Astrocyte of the spinal cord (primary cell): ENCODE measurements at regions not wholly inside any gene's neighbourhood (a gene's known extent, or its start where the extent isn't known, plus 50 kb on each side); places are given as distances from the start of the nearest gene placed in this dataset.

ENCODE experiments used
- DNase-seq: peaks from one replicate; pipeline ENCODE4 v3.0.0; 2011; ENCODE audit warnings: low read depth, low spot score
- H3K4me3 ChIP-seq: 2 replicates; pipeline ENCODE4 v1.5.1; 2011; ENCODE audit warnings: low read depth, mild to moderate bottlenecking, low read length, moderate library complexity
- in situ Hi-C: cut with HindIII; loops from 2 replicates; pipeline ENCODE4 v1.10.0; 2017; ENCODE audit warnings: low sequenced_read_pairs
- TF ChIP-seq, protein P1 (sequence below): IDR thresholded peaks from 2 replicates; pipeline ENCODE4 v1.5.1; 2012; ENCODE audit warnings: low read depth, mild to moderate bottlenecking, low read length, inconsistent platforms

DNA sequence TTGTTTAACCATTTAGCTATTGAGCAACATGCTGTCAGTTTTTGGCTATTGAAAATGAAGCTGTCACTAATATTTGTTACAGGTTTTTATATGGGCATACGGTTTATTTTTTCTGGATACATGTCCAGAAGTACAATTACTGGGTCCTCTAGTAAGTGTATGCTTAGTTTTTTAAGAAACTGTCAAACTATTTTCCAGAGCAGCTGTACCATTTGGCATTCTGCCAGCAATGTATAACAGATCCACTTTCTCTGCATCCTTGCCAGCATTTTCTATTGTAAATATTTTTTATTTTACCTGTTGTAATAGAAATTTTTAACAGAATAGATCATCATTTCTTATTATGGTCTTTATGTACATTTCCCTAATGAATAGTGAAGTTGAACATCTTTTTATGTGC, 658.8 kb downstream of the EDEM1 start:
- no peak overlapping the region for H3K4me3 ChIP-seq
- in situ Hi-C loops: no loop called here
- TF ChIP-seq, protein P1, sequence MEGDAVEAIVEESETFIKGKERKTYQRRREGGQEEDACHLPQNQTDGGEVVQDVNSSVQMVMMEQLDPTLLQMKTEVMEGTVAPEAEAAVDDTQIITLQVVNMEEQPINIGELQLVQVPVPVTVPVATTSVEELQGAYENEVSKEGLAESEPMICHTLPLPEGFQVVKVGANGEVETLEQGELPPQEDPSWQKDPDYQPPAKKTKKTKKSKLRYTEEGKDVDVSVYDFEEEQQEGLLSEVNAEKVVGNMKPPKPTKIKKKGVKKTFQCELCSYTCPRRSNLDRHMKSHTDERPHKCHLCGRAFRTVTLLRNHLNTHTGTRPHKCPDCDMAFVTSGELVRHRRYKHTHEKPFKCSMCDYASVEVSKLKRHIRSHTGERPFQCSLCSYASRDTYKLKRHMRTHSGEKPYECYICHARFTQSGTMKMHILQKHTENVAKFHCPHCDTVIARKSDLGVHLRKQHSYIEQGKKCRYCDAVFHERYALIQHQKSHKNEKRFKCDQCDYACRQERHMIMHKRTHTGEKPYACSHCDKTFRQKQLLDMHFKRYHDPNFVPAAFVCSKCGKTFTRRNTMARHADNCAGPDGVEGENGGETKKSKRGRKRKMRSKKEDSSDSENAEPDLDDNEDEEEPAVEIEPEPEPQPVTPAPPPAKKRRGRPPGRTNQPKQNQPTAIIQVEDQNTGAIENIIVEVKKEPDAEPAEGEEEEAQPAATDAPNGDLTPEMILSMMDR: no peak
- no peak for DNase-seq

DNA sequence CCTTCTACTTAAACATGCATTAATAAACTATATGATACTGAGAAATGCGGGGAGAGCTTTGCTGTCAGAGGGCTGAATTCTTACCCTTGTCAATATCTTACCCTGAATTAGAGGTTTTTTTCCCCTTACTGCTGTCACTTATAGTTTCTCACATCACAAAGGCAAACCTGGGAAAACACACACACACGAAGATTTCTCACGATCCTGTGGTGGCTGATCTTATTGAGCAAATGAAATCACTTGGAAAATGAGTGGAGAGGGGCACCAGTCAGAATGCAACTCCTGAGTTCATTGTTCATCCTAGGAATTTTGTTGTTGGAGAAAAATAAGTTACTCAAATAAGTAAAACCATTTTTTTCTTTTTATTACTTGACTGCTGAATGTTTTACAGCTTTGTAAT, 673.6 kb downstream of the EDEM1 start:
- no peak for DNase-seq

DNA sequence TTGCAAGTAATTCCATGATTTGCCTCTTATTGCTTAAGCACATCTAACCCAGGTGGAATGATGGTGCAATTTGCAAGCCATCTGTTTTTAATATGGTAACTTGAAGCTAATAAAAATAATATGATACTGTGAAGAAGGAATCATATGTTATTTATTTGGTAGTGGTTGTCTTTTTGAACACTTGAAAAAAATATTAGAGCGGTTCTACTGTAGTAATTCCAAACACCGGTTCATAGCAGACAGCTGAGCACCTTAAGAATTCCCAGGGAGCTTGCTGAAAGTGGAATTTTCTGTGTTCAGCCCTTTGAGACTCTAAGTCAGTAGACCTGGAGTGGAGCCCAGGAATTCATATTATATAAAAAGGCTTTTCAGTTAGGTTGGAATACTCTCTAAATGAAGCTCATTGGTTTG, 687.4 kb downstream of the EDEM1 start:
- no peak overlapping the region for H3K4me3 ChIP-seq
- peak; percentile 6 for DNase-seq
- TF ChIP-seq, protein P1: no peak
- in situ Hi-C loops: no loop called here

More for the DNA sequence above, 673.6 kb downstream of the EDEM1 start:
- H3K4me3 ChIP-seq: no peak overlapping the region
- in situ Hi-C loops: no loop called here
- TF ChIP-seq, protein P1: no peak

DNA sequence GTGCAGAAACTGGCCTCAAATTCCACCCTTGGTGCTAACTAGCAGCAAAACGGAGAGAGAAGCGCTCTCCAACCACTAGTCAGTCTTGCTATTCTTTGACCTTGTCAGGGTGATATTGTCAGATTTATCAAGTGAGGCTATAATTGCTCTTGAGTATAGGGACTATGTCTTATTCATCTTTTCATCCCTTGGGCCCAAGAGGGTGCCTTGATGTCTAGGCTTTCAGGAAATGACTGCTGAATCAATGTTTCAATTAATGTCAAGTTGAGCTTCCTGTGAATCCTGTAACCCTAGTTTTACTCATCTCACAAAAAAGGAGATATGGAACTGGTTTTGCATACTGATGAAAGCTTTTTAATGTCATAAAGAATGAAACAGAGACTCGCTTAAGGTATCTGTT, 701.3 kb downstream of the EDEM1 start:
- TF ChIP-seq, protein P1: no peak
- no peak for DNase-seq
- in situ Hi-C loops: no loop called here
- no peak overlapping the region for H3K4me3 ChIP-seq

DNA sequence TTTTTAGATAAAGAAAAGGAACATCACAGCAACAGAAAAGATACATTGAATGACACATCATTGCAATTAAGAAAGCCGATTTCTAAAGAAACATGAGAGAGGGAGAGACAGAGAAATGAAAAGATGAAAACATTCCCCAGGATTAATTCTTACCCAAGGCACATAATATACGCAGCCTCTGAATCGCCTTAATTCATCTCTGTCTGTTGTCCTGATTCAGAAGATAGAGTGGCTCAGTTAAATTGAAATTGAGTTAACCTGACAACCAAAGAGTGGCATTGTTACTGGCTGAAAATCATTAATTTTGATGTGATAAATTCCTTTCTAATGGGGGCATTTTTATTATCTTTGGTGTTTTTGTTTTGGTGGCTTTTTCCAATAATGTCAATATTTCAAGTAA, 701.9 kb downstream of the EDEM1 start:
- H3K4me3 ChIP-seq: no peak overlapping the region
- in situ Hi-C loops: no loop called here
- TF ChIP-seq, protein P1: no peak
- DNase-seq: no peak

DNA sequence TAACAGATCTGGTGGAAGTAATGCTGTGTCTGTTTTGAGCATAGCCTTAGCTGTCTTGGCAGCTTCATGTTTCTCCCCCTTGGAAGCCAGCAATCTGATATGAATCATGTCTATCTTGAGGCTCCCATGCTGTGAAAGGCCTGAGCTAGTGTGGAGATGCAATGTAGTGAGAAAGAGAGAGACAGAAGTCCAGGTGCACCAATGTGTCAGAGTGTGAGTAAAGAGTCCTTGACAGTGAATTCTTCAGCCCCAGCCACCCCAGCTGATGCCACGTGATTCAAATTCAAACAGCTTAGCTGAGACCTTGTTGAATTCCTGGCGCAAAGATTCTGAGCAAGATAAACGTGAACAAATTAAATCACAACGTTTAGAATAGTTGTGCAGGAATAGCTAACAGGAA, 704.2 kb downstream of the EDEM1 start:
- H3K4me3 ChIP-seq: no peak overlapping the region
- in situ Hi-C loops: no loop called here
- DNase-seq: peak; percentile 69
- TF ChIP-seq, protein P1: no peak

DNA sequence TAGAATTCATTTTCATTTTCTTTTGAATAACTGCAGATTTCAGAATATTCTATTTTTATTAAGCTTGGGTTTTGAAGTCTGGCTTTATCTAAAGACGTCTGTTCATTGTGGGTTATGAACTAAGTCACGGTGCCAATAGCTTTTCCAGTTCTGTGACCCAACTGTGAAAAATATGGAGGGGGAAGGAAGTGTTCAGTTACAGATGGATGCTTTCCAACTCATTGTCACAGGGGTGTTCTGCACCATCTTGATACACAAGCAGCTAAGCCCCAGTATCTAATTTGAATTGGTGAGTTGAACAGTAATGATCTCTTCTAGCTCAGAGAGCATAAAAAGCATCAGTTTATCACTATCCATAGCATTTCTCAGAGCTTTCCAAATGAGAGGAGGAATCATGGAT, 710.6 kb downstream of the EDEM1 start:
- H3K4me3 ChIP-seq: no peak overlapping the region
- TF ChIP-seq, protein P1: no peak
- no peak for DNase-seq
- in situ Hi-C loops: no loop called here
